ENCODE measurements at regions not wholly inside any gene's neighbourhood (a gene's known extent, or its start where the extent isn't known, plus 50 kb on each side); places are given as distances from the start of the nearest gene placed in this dataset.

DNA sequence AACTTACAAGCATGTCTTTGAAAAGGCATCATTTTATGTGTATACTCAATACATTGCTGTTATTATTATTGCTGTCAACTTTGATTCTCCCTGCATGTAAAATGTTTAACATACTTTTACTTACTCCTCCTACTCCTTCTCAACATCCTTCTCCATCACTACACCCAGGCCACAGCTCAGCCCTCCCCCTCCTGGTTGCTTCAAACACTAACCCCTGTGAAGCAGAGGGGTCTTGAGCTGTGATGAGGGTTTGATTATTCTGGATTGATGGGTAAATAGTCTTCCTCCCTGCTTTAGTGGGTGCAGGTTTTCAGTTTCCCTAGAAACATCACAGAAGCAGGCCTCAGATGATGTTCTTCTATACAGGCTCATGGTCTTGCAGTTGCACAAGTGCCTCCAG is 221.0 kb downstream of the OSR1 start:
- TF ChIP-seq, protein P1, sequence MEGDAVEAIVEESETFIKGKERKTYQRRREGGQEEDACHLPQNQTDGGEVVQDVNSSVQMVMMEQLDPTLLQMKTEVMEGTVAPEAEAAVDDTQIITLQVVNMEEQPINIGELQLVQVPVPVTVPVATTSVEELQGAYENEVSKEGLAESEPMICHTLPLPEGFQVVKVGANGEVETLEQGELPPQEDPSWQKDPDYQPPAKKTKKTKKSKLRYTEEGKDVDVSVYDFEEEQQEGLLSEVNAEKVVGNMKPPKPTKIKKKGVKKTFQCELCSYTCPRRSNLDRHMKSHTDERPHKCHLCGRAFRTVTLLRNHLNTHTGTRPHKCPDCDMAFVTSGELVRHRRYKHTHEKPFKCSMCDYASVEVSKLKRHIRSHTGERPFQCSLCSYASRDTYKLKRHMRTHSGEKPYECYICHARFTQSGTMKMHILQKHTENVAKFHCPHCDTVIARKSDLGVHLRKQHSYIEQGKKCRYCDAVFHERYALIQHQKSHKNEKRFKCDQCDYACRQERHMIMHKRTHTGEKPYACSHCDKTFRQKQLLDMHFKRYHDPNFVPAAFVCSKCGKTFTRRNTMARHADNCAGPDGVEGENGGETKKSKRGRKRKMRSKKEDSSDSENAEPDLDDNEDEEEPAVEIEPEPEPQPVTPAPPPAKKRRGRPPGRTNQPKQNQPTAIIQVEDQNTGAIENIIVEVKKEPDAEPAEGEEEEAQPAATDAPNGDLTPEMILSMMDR (IDR thresholded peaks at IDR 0.05; ENCODE audit: insufficient read depth, low read length), result no peak
- H3K27ac ChIP-seq (replicated peaks), result no peak overlapping the region
- H3K27me3 ChIP-seq (ENCODE audit: insufficient read depth, poor library complexity, severe bottlenecking), result no peaks in the 10 kb centered on the region
- no peak overlapping the region for H3K4me3 ChIP-seq (replicated peaks; ENCODE audit: insufficient read depth, low read length)
- no peak for DNase-seq (ENCODE audit: low read depth in 1 of 2, low spot score in 1 of 2)

- Histone ChIP-seq H3K27me3 (ENCODE audit: insufficient read depth, poor library complexity, severe bottlenecking) (no peaks in the 10 kb centered on the region), H3K4me3 (replicated peaks; ENCODE audit: insufficient read depth, low read length) (no peak overlapping the region), H3K27ac (replicated peaks) (no peak overlapping the region)
- DNase-seq (ENCODE audit: low read depth in 1 of 2, low spot score in 1 of 2), result no peak
- TF ChIP-seq, protein P1 (IDR thresholded peaks at IDR 0.05; ENCODE audit: insufficient read depth, low read length), result no peak
- no peak for TF ChIP-seq GABPA (IDR thresholded peaks at IDR 0.05; ENCODE audit: low read depth)
- TF ChIP-seq, protein P2, sequence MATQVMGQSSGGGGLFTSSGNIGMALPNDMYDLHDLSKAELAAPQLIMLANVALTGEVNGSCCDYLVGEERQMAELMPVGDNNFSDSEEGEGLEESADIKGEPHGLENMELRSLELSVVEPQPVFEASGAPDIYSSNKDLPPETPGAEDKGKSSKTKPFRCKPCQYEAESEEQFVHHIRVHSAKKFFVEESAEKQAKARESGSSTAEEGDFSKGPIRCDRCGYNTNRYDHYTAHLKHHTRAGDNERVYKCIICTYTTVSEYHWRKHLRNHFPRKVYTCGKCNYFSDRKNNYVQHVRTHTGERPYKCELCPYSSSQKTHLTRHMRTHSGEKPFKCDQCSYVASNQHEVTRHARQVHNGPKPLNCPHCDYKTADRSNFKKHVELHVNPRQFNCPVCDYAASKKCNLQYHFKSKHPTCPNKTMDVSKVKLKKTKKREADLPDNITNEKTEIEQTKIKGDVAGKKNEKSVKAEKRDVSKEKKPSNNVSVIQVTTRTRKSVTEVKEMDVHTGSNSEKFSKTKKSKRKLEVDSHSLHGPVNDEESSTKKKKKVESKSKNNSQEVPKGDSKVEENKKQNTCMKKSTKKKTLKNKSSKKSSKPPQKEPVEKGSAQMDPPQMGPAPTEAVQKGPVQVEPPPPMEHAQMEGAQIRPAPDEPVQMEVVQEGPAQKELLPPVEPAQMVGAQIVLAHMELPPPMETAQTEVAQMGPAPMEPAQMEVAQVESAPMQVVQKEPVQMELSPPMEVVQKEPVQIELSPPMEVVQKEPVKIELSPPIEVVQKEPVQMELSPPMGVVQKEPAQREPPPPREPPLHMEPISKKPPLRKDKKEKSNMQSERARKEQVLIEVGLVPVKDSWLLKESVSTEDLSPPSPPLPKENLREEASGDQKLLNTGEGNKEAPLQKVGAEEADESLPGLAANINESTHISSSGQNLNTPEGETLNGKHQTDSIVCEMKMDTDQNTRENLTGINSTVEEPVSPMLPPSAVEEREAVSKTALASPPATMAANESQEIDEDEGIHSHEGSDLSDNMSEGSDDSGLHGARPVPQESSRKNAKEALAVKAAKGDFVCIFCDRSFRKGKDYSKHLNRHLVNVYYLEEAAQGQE (IDR thresholded peaks at IDR 0.05; ENCODE audit: insufficient replicate concordance, low read depth), result no peak
- no peak for TF ChIP-seq SPI1 (IDR thresholded peaks at IDR 0.05; ENCODE audit: borderline replicate concordance, low read depth)
- no peak for TF ChIP-seq POLR2AphosphoS5 (IDR thresholded peaks at IDR 0.05; ENCODE audit: low read depth)
Observed at GRCh38 chr2:19132967-19133366, 225.5 kb downstream of the OSR1 start.

DNA sequence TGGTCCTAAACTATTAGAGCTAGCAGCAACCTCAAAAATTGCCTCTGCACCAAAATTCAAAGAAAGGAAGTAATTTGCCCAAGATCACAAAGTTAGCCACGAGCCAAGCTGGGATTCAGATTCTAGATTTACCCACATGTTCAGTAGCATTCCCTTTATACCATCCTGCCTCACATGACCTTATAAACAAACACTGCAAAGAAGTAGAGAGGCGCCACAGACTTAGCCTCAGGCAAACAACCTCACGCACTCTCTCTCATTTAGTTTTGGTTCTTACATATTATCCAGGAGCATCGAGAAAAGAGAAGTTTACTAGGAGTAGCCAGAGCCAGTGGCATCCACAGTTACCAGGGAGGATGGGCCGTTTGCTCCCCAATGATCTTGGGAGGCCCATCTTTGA is 226.6 kb downstream of the OSR1 start:
- TF ChIP-seq POLR2AphosphoS5 (IDR thresholded peaks at IDR 0.05; ENCODE audit: low read depth) (no peak), GABPA (IDR thresholded peaks at IDR 0.05; ENCODE audit: low read depth) (no peak), SPI1 (IDR thresholded peaks at IDR 0.05; ENCODE audit: borderline replicate concordance, low read depth) (no peak)
- TF ChIP-seq, protein P2 (IDR thresholded peaks at IDR 0.05; ENCODE audit: insufficient replicate concordance, low read depth), result no peak
- TF ChIP-seq, protein P1 (IDR thresholded peaks at IDR 0.05; ENCODE audit: insufficient read depth, low read length), result no peak
- no peak for DNase-seq (ENCODE audit: low read depth in 1 of 2, low spot score in 1 of 2)
- no peak overlapping the region for H3K4me3 ChIP-seq (replicated peaks; ENCODE audit: insufficient read depth, low read length)
- H3K27ac ChIP-seq (replicated peaks), result no peak overlapping the region
- no peaks in the 10 kb centered on the region for H3K27me3 ChIP-seq (ENCODE audit: insufficient read depth, poor library complexity, severe bottlenecking)

- Histone ChIP-seq H3K4me3 (replicated peaks; ENCODE audit: insufficient read depth, low read length) (no peak overlapping the region), H3K27me3 (ENCODE audit: insufficient read depth, poor library complexity, severe bottlenecking) (no peaks in the 10 kb centered on the region), H3K27ac (replicated peaks) (no peak overlapping the region)
- TF ChIP-seq, protein P2 (IDR thresholded peaks at IDR 0.05; ENCODE audit: insufficient replicate concordance, low read depth), result no peak
- TF ChIP-seq, protein P1 (IDR thresholded peaks at IDR 0.05; ENCODE audit: insufficient read depth, low read length), result no peak
- TF ChIP-seq SPI1 (IDR thresholded peaks at IDR 0.05; ENCODE audit: borderline replicate concordance, low read depth) (no peak), GABPA (IDR thresholded peaks at IDR 0.05; ENCODE audit: low read depth) (no peak), POLR2AphosphoS5 (IDR thresholded peaks at IDR 0.05; ENCODE audit: low read depth) (no peak)
- DNase-seq (ENCODE audit: low read depth in 1 of 2, low spot score in 1 of 2), result no peak
Observed at GRCh38 chr2:19128148-19128547, 230.3 kb downstream of the OSR1 start.
